H9 (cell line): ENCODE measurements at regions not wholly inside any gene's neighbourhood (a gene's known extent, or its start where the extent isn't known, plus 50 kb on each side); places are given as distances from the start of the nearest gene placed in this dataset.

Source experiments
- DNase-seq: peaks from one replicate; pipeline ENCODE4 v3.0.0-alpha.2; 2017
- H2AFZ ChIP-seq: one replicate; pipeline ENCODE4 v1.6.1; 2013; ENCODE audit warnings: mild to moderate bottlenecking, low read length, control low read depth, moderate library complexity
- H2AK5ac ChIP-seq: 2 replicates; pipeline ENCODE4 v1.6.1; 2013; ENCODE audit warnings: low read length, control low read depth, mixed read lengths; ENCODE audit not compliant: insufficient read length
- H2BK120ac ChIP-seq: one replicate; pipeline ENCODE4 v1.6.1; 2013; ENCODE audit warnings: low read depth, mild to moderate bottlenecking, low read length, control low read depth, inconsistent platforms; ENCODE audit not compliant: poor library complexity, severe bottlenecking
- H2BK12ac ChIP-seq: 2 replicates; pipeline ENCODE4 v1.6.1; 2013; ENCODE audit warnings: low read length, control low read depth, mixed read lengths, low read depth; ENCODE audit not compliant: insufficient read length
- H2BK15ac ChIP-seq: 2 replicates; pipeline ENCODE4 v1.6.1; 2013; ENCODE audit warnings: low read depth, low read length, control low read depth
- H2BK20ac ChIP-seq: one replicate; pipeline ENCODE4 v1.6.1; 2013; ENCODE audit warnings: low read depth, mild to moderate bottlenecking, low read length, control low read depth, inconsistent platforms; ENCODE audit not compliant: poor library complexity, severe bottlenecking
- H2BK5ac ChIP-seq: 2 replicates; pipeline ENCODE4 v1.6.1; 2013; ENCODE audit warnings: low read length, control low read depth, mixed read lengths; ENCODE audit not compliant: insufficient read length
- H3K14ac ChIP-seq: 2 replicates; pipeline ENCODE4 v1.6.1; 2013; ENCODE audit warnings: low read length, control low read depth; ENCODE audit not compliant: insufficient read depth
- H3K18ac ChIP-seq: 2 replicates; pipeline ENCODE4 v1.6.1; 2013; ENCODE audit warnings: low read depth, mild to moderate bottlenecking, mixed read lengths, low read length, control low read depth; ENCODE audit not compliant: insufficient read length
- H3K23ac ChIP-seq: 2 replicates; pipeline ENCODE4 v1.6.1; 2013; ENCODE audit warnings: low read length, control low read depth, mixed read lengths, low read depth; ENCODE audit not compliant: insufficient read length
- H3K23me2 ChIP-seq: 2 replicates; pipeline ENCODE4 v1.6.1; 2013; ENCODE audit warnings: low read depth, mild to moderate bottlenecking, mixed read lengths, low read length, control low read depth; ENCODE audit not compliant: insufficient read length, poor library complexity, severe bottlenecking
- H3K27ac ChIP-seq: 2 replicates; pipeline ENCODE4 v1.5.1; 2013; ENCODE audit warnings: low read length, control low read depth, mixed read lengths, low read depth; ENCODE audit not compliant: insufficient read length
- H3K27me3 ChIP-seq: 2 replicates; pipeline ENCODE4 v1.6.1; 2013; ENCODE audit warnings: low read length, control low read depth, inconsistent platforms; ENCODE audit not compliant: insufficient read depth
- H3K4ac ChIP-seq: 2 replicates; pipeline ENCODE4 v1.6.1; 2013; ENCODE audit warnings: low read depth, mild to moderate bottlenecking, control low read depth, inconsistent platforms, low read length, moderate library complexity
- H3K4me1 ChIP-seq: 2 replicates; pipeline ENCODE4 v1.6.1; 2013; ENCODE audit warnings: low read length, control low read depth, inconsistent platforms; ENCODE audit not compliant: insufficient read depth
- H3K4me2 ChIP-seq: 2 replicates; pipeline ENCODE4 v1.6.1; 2013; ENCODE audit warnings: low read length, control low read depth, mixed read lengths; ENCODE audit not compliant: insufficient read length, insufficient read depth
- H3K56ac ChIP-seq: 2 replicates; pipeline ENCODE4 v1.6.1; 2013; ENCODE audit warnings: low read depth, mild to moderate bottlenecking, mixed read lengths, low read length, control low read depth; ENCODE audit not compliant: insufficient read length
- H3K79me1 ChIP-seq: 2 replicates; pipeline ENCODE4 v1.6.1; 2013; ENCODE audit warnings: low read depth, mild to moderate bottlenecking, moderate library complexity, low read length, control low read depth, inconsistent platforms; ENCODE audit not compliant: insufficient read depth, poor library complexity, severe bottlenecking
- H3K79me2 ChIP-seq: 2 replicates; pipeline ENCODE4 v1.6.1; 2013; ENCODE audit warnings: low read length, control low read depth, inconsistent platforms; ENCODE audit not compliant: insufficient read depth
- H3K9ac ChIP-seq: 2 replicates; pipeline ENCODE4 v1.6.1; 2013; ENCODE audit warnings: low read length, control low read depth, mixed read lengths; ENCODE audit not compliant: insufficient read length; ENCODE audit errors: extremely low read depth
- H3K9me3 ChIP-seq: one replicate; pipeline ENCODE4 v1.6.1; 2013; ENCODE audit warnings: low read depth, low read length, inconsistent platforms; ENCODE audit not compliant: control insufficient read depth
- H3T11ph ChIP-seq: one replicate; pipeline ENCODE4 v1.6.1; 2013; ENCODE audit warnings: mild to moderate bottlenecking, low read length, control low read depth, inconsistent platforms
- H4K20me1 ChIP-seq: one replicate; pipeline ENCODE4 v1.6.1; 2013; ENCODE audit not compliant: control insufficient read depth, insufficient read length, insufficient read depth
- H4K5ac ChIP-seq: 2 replicates; pipeline ENCODE4 v1.6.1; 2013; ENCODE audit warnings: low read depth, mild to moderate bottlenecking, mixed read lengths, low read length, control low read depth; ENCODE audit not compliant: insufficient read length
- H4K8ac ChIP-seq: replicated peaks from 2 replicates; pipeline ENCODE4 v1.6.1; 2013; ENCODE audit warnings: low read length, control low read depth, mixed read lengths, low read depth; ENCODE audit not compliant: insufficient read length
- H4K91ac ChIP-seq: 2 replicates; pipeline ENCODE4 v1.6.1; 2013; ENCODE audit warnings: low read depth, mild to moderate bottlenecking, moderate library complexity, mixed read lengths, low read length, control low read depth; ENCODE audit not compliant: insufficient read length
- H3K27ac Mint-ChIP-seq, 3 experiments: 2 replicates in 2 of 3; 3 replicates in 1 of 3; pipeline ENCODE4 v1.8.0; 2020 to 2021; ENCODE audit warnings: mixed read lengths in 3 of 3, mild to moderate bottlenecking in 1 of 3, moderate library complexity in 1 of 3
- H3K27me3 Mint-ChIP-seq: 2 replicates; pipeline ENCODE4 v1.8.0; 2021; ENCODE audit warnings: low read depth, mild to moderate bottlenecking, moderate library complexity, mixed read lengths
- H3K36me3 Mint-ChIP-seq, 3 experiments: 2 replicates in 2 of 3; 3 replicates in 1 of 3; pipeline ENCODE4 v1.8.0; 2020 to 2021; ENCODE audit warnings: low read depth in 3 of 3, mixed read lengths in 3 of 3; ENCODE audit not compliant: insufficient read depth in 1 of 3
- H3K4me1 Mint-ChIP-seq, 2 experiments: 2 replicates each; pipeline ENCODE4 v1.8.0; 2020; ENCODE audit warnings: mixed read lengths in 2 of 2
- H3K4me3 Mint-ChIP-seq, 2 experiments: 2 replicates in 1 of 2; 3 replicates in 1 of 2; pipeline ENCODE4 v1.8.0; 2020 to 2021; ENCODE audit warnings: mild to moderate bottlenecking in 2 of 2, mixed read lengths in 2 of 2, moderate library complexity in 1 of 2
- H3K9me3 Mint-ChIP-seq, 2 experiments: 2 replicates in 1 of 2; 3 replicates in 1 of 2; pipeline ENCODE4 v1.8.0; 2020; ENCODE audit warnings: mild to moderate bottlenecking in 2 of 2, mixed read lengths in 2 of 2, moderate library complexity in 1 of 2
- WGBS: extraction: QIAGEN DNeasy Blood & Tissue Kit; methylation state at CpG from one replicate; pipeline ENCODE4 v1.1.7; 2013; ENCODE audit warnings: missing lambda C conversion rate, low lambda C conversion rate, mixed read lengths; ENCODE audit not compliant: insufficient read length; ENCODE audit errors: extremely low coverage; 5-methylcytosine and 5-hydroxymethylcytosine counted together
- TF ChIP-seq, protein P1 (sequence below): fragments of 200-600 bp; sonication (generic); conservative IDR thresholded peaks from 3 replicates; pipeline ENCODE4 v1.8.0; 2021; ENCODE audit warnings: antibody characterized with exemption, mild to moderate bottlenecking

DNA sequence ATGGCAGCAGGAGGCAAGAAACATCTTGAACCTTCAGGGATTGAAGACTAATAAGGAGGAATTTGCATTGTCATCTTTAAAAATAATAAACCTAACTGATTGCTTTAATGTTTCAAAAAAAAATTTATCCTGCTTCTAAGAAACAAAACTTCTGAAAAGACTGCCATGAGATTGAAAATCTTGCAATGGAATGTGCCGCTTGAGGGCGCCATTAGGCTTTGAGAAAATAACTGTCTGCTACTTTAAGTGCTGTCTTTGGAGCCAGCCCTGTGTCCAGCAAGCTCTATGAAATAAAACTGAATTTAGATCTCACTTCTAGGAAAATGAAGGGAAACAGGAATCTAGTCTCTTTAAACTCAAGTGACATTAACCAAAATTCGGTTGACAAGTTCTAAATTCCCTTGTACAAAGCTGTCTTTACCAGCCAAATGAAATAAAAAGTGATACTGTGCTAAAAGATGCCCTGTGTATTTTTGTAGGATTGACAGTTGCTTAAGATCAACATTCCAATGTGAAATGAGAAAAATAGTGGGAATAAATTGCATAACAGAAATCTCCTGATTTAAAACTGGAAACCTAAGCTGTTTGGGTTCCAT, 79.4 kb downstream of the ESM1 start:
- Mint-ChIP-seq H3K4me3 (no peak overlapping the region), H3K27me3 (no peaks in the 10 kb centered on the region; the same call in 1 of the 2 replicates), H3K9me3 (no peaks in the 10 kb centered on the region), H3K36me3 (no peaks in the 10 kb centered on the region), H3K27ac (no peak overlapping the region), H3K4me1 (peaks cover 0 to 5% of the 10 kb centered on the region in 2 experiments; a peak in 1 of 4 replicates)
- no peak overlapping the region for H4K5ac ChIP-seq
- H3K14ac ChIP-seq: no peak overlapping the region
- H2AK5ac ChIP-seq: no peak overlapping the region
- peak; percentile 46 for DNase-seq
- H3K79me1 ChIP-seq: no peaks in the 10 kb centered on the region
- no peak overlapping the region for H2BK120ac ChIP-seq
- H2BK12ac ChIP-seq: no peak overlapping the region
- H3K9ac ChIP-seq: no peak overlapping the region
- H3K79me2 ChIP-seq: no peaks in the 10 kb centered on the region
- no peaks in the 10 kb centered on the region for H4K20me1 ChIP-seq
- no peak overlapping the region for H3T11ph ChIP-seq
- H2AFZ ChIP-seq: no peak overlapping the region
- H4K91ac ChIP-seq: no peak overlapping the region
- H4K8ac ChIP-seq: no peak overlapping the region
- H3K4me1 ChIP-seq: no peaks in the 10 kb centered on the region
- no peak overlapping the region for H3K18ac ChIP-seq
- H2BK20ac ChIP-seq: no peak overlapping the region
- no peak overlapping the region for H3K4ac ChIP-seq
- H3K23me2 ChIP-seq: no peaks in the 10 kb centered on the region
- H3K27me3 ChIP-seq: no peaks in the 10 kb centered on the region
- no peak overlapping the region for H3K4me2 ChIP-seq
- H3K23ac ChIP-seq: no peak overlapping the region
- no peak overlapping the region for H2BK15ac ChIP-seq
- no peak overlapping the region for H3K56ac ChIP-seq
- TF ChIP-seq, protein P1, sequence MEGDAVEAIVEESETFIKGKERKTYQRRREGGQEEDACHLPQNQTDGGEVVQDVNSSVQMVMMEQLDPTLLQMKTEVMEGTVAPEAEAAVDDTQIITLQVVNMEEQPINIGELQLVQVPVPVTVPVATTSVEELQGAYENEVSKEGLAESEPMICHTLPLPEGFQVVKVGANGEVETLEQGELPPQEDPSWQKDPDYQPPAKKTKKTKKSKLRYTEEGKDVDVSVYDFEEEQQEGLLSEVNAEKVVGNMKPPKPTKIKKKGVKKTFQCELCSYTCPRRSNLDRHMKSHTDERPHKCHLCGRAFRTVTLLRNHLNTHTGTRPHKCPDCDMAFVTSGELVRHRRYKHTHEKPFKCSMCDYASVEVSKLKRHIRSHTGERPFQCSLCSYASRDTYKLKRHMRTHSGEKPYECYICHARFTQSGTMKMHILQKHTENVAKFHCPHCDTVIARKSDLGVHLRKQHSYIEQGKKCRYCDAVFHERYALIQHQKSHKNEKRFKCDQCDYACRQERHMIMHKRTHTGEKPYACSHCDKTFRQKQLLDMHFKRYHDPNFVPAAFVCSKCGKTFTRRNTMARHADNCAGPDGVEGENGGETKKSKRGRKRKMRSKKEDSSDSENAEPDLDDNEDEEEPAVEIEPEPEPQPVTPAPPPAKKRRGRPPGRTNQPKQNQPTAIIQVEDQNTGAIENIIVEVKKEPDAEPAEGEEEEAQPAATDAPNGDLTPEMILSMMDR: peak; percentile 88
- H3K9me3 ChIP-seq: no peaks in the 10 kb centered on the region
- no peak overlapping the region for H2BK5ac ChIP-seq
- no CpG with 5 or more reads among the region's 3 CpGs for WGBS
- no peak overlapping the region for H3K27ac ChIP-seq
